A549 (cell line): ENCODE measurements at regions not wholly inside any gene's neighbourhood (a gene's known extent, or its start where the extent isn't known, plus 50 kb on each side); places are given as distances from the start of the nearest gene placed in this dataset.

Source experiments
- CEBPB ChIP-seq, 2 experiments: fragments of >200 bp in 1 of 2; sonication (Bioruptor Twin) in 1 of 2; formaldehyde crosslinking in 1 of 2; IDR thresholded peaks; 2 replicates each; pipeline ENCODE4 v1.6.1; 2012 to 2016
- JUN ChIP-seq, 2 experiments: fragments of >200 bp; sonication (Bioruptor Twin); formaldehyde crosslinking; IDR thresholded peaks; 2 replicates in 1 of 2; 3 replicates in 1 of 2; pipeline ENCODE4 v1.6.1; 2016 to 2017
- MYC ChIP-seq: IDR thresholded peaks from 2 replicates; pipeline ENCODE4 v1.6.1; 2012; ENCODE audit warnings: mild to moderate bottlenecking, inconsistent platforms, low read length, improper control_type of control experiment, borderline replicate concordance
- POLR2A ChIP-seq: IDR thresholded peaks from 2 replicates; pipeline ENCODE4 v1.6.1; 2012; ENCODE audit warnings: mild to moderate bottlenecking, low read length
- RAD21 ChIP-seq, 2 experiments: fragments of >200 bp in 1 of 2; sonication (Bioruptor Twin) in 1 of 2; formaldehyde crosslinking in 1 of 2; IDR thresholded peaks in 1 of 2; conservative IDR thresholded peaks in 1 of 2; 2 replicates in 1 of 2; 3 replicates in 1 of 2; pipeline ENCODE4 v1.6.1; 2012 to 2018; ENCODE audit warnings: inconsistent platforms in 1 of 2
- TF ChIP-seq, protein P1 (sequence below): fragments of >200 bp; sonication (Bioruptor Twin); formaldehyde crosslinking; IDR thresholded peaks from 3 replicates; pipeline ENCODE4 v1.5.1; 2016

DNA sequence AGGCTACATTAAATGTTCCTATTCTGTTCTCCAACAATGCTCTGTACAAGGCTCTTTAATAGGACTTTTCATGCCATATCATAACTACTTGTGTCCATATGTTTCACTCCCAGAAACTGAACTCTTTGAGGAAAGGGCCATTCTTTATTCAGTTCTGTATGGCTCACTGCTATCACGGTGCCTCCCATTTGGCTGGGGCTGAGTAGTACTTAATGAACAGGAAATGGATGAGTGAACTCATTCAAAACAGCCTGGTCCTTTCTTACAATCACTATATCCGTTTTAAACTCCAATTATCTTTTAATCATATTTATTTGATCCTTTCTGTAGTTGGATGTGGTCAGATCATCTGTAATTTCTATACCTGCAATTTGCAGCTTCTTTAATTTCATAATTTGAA is 410.6 kb downstream of the TBC1D4 start:
- TF ChIP-seq POLR2A = no peak
- no peak for TF ChIP-seq JUN (IDR thresholded peaks at IDR 0.05)
- TF ChIP-seq MYC = no peak
- TF ChIP-seq, protein P1, sequence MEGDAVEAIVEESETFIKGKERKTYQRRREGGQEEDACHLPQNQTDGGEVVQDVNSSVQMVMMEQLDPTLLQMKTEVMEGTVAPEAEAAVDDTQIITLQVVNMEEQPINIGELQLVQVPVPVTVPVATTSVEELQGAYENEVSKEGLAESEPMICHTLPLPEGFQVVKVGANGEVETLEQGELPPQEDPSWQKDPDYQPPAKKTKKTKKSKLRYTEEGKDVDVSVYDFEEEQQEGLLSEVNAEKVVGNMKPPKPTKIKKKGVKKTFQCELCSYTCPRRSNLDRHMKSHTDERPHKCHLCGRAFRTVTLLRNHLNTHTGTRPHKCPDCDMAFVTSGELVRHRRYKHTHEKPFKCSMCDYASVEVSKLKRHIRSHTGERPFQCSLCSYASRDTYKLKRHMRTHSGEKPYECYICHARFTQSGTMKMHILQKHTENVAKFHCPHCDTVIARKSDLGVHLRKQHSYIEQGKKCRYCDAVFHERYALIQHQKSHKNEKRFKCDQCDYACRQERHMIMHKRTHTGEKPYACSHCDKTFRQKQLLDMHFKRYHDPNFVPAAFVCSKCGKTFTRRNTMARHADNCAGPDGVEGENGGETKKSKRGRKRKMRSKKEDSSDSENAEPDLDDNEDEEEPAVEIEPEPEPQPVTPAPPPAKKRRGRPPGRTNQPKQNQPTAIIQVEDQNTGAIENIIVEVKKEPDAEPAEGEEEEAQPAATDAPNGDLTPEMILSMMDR = no peak
- TF ChIP-seq CEBPB (IDR thresholded peaks at IDR 0.05) = no peak
- TF ChIP-seq RAD21 (conservative IDR thresholded peaks at IDR 0.05 in 1 of 2, IDR thresholded peaks at IDR 0.05 in 1 of 2) = no peak
